DMS 273 treated with DMSO at 0.1 percent for 48 hours (cell line): ENCODE measurements at regions not wholly inside any gene's neighbourhood (a gene's known extent, or its start where the extent isn't known, plus 50 kb on each side); places are given as distances from the start of the nearest gene placed in this dataset.
"Not testable (repeated sequence)": the region's sequence is repeated elsewhere in the genome, so short reads cannot be mapped to it uniquely, and the experiment has no call there.

Source experiments
- DNase-seq: peaks from one replicate; lab custom pipeline; 2025; lab: John Stamatoyannopoulos, UW

DNA sequence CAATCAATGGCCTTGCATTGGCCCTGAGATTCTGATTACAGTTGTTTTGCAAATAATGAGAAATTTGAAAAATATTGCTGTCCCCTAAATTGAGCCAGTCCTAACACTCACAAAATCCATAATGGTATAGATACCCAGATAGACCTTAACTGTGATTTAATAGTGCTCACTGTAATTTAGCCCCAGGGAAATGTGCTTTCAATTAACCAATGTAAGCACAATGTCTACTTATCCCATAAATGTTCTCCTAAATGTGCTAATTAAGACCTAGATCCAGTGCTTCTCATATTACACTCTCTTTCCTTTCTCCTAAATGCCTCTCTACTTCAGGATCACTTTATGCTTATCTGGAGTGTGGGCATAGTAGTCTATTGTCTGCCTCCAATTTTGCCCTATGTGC, 417.8 kb upstream of the CCL2 start:
- no peak for DNase-seq

DNA sequence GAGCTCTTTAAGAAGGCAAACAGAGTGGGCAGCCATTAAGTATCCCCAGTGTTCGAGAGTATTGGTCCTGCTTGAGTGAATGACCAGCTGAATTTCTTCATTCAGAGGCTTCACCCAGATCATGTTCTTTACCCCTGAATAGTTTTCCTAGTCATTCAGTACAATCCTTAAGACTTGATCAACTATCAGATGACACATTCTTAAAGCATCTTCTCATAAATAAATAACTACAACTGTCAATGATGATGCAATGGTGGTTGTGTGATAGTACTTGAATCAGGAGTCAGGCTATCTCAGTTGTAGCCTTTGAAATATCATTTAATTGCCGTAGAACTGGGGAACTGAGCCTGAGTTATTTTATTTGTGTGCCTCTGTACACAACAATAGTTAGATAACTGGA, 416.8 kb upstream of the CCL2 start:
- DNase-seq = no peak

DNA sequence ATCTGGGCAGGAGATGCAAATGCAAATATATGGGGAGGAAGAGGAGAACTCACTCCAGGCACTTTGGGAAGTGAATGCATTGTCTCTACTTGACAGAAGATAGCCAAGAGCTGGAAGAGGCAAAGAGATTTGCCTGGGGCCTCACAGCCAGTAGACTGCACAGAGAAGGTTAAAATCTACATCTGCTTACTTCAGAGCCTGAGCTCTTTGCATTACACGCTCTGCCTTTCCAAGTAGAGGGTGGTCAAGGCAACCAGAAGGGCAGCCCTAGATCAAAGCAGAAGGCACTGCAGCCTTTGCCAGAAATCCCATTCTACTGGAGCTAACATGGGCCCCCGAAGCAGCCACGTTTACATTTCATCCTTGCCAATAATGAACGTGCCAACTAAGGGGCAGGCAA, 407.2 kb upstream of the CCL2 start:
- no peak for DNase-seq

DNA sequence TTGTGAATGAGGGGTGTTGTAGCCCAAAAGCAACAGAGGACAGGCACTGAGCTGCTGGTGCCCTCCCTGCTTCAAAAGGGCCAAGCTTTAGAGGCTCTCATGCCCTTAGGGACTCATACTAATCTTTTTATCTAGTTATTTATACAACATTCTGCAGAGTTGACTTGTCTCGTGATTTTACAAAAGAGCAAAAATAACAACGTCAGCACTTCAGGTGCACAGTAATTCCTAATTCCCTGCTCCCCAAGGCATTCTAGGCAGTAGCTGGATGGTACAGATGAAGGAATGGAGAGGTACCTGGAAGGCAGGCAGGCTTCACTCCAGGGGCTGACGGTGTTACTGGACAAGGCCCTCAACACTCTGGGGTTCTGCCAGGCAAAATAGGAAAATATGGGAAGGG, 406.7 kb upstream of the CCL2 start:
- no peak for DNase-seq

DNA sequence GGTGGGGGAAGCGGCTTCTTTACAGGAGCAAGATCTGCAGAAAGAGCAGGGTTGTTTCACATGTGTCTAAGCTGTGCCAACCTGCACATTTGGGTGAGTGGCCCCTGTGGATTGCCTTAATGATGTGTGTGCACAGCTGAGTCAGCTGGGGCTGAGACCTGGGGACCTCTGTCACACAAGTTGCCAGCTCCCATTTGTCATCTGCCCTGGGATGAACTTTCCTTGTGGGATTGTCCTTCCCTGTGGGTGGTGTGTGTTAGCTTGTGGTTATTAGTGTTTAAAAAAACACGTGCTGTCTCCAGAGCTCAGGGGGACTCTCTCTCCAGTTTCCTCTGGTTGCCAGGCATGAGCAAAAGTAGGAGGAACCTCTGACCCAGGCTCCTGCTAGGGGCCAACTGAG, 400.5 kb upstream of the CCL2 start:
- DNase-seq = no peak

DNA sequence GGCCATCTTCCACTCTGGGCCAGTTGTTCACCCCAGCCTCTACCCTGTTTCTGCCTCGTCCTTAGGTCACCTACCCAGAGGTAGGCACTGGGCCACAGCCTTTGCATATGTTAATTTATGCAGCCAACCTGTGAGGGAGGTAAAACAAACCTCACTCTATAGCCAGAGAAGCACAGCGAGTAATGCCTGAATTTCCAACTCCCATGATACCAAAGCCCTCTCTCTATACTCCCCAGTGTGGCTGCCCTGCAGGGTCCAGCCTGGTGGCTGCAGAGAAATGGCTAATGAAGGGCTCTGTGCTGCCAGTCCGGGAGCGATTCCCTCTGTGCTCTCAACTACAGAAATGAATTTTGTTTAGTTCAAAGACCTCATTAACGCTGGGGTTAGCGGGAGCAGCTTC, 397.0 kb upstream of the CCL2 start:
- DNase-seq = no peak

DNA sequence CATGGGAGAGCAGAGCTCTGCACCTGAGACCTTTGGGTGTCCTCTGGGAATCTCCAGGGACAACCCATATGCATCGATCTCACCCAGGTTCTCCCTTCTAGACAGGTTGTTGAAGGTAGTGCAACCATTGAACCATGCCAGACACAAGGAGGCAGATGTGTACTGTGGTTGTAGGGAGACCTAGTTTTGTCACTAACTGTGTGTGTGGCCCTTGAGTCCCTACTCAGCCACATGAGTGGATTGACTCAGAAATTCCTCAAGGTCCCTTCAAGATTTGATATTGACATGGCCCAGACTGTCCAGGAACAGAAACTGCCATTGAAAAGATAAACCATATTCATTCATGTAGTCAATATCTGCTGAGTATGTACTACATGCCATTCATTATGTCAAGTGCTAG, 396.4 kb upstream of the CCL2 start:
- DNase-seq = no peak

DNA sequence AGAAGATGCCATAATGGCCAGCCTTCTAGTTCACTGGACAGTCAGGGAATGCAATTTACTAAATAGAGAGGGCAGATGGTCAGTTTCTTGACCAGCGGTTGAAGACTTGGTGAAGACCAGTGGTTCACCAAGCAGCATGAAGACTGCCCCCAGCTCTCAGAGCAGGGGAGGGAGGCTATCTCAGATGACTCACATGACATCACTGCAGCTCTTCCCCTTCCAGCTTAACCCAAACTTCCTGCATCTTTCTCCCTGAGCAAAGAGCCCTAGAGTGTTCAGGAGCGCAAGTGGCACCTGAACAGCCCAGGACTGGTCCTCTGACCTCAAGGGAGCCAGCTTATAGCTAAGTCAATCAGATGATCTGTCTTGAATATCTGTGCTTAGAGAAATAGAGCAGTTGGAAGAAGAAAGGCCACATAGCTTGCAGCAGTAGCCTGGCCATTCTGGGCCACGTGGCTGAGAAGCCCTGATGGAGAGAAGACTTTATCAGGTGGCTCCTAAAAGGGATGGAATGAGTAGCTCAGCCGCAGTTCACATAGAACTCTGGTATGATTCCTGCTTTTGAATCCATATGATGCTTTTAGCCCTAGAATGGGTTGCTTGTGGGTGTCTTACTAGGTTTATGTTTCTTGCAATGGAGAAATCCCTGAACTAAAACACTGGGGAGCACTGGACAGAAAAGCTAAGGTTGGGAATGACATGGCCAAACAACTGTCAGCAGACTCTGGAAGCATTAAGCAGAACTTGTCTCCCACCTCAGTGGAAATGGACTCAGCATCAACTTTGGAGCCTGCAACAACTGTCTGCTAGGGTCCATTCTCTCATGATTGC, 392.1 kb upstream of the CCL2 start:
- DNase-seq = no peak

DNA sequence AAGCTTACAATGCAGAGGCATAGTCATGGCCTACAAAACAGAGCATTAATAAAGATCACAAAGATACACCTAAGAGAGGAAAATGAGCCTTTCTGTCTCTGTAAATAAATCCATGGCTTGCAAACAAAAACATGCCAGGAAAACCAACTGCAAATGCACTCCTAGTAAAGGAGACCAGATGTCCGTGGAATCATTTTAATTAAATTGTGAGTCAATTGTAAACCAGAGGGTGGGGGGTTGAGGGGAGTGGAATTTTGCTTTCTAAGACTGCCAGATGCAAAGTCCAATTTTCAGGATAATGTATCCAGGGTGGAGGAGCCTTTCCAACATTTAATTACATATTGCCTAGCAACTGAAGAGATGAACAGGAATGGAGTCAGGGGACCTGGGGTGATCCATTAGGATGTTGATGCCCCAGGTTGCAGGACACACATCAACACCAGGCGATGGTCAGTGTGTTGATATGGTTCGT, 390.3 kb upstream of the CCL2 start:
- no peak for DNase-seq

DNA sequence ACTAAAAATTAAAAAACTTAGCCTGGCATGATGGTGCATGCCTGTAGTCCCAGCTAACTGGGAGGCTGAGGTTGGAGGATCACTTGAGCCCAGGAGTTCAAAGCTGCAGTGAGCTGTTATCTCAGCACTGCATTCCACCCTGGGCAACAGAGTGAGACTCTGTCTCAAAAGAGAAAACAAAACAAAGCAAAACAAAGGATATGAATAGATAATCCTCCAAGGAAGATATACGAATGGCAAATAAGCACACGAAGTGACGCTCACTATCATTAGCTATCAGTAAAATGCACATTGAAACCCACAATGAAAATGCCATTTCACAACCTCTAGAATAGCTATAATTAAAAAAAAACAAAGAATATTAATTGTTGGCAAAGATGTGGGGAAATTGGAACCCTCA, 386.2 kb upstream of the CCL2 start:
- no peak for DNase-seq

DNA sequence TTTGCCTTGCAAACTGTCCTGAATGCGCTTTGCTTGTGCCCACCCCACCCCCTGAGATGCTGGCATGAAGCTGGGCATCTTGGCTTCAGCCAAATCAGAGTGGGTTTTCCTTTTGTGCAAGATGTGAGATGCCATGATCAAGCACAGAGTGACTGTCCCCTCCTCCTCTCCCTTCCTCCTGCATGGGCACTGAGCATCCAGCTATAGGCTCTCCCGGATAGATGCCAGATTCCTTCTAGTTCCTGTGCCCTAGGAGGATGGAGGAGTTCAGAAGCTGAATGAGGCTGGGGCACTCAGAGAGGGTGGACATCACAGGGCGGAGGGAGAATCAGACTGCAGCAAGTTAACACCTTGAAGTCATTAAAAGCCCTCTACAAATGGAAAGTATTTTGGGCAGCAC, 384.1 kb upstream of the CCL2 start:
- no peak for DNase-seq

DNA sequence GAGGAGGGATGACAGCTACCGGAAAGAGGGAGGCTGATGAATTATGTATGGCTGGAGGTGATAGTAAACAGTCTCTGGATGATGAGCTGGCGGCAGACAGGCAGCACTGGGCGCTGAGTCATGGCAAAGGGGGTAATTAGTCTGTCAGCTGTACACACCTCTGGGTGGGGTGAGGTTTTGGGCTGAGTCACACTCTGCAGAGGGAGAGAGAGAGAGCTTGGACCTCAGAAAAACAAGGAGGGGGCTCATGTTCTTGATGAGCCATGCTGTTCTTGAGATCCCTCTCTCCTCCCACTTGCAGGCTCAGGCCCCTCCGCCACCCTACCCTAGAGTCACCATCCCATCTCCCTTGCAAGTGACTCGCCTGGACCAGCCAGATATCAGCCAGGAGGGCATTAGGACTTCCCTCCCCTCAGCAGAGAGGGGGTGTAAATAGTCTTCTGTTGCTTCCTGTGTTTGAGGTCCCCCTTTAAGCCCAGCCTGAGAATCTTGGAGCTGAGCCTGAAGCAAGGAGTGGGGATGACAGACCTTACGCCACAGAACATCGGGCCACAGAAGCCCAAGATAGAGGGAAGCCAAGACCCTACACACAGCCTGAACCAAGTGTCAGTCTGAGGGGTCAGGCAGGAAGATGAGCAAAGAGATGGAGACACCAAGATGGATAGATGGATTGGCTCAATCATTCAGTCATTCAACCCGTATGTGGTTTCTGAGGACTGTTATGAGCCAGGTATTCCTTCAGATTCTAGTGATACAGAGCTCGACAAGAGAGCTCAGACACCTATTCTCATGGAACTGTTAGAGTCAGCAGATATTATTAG, 383.2 kb upstream of the CCL2 start:
- no peak for DNase-seq

DNA sequence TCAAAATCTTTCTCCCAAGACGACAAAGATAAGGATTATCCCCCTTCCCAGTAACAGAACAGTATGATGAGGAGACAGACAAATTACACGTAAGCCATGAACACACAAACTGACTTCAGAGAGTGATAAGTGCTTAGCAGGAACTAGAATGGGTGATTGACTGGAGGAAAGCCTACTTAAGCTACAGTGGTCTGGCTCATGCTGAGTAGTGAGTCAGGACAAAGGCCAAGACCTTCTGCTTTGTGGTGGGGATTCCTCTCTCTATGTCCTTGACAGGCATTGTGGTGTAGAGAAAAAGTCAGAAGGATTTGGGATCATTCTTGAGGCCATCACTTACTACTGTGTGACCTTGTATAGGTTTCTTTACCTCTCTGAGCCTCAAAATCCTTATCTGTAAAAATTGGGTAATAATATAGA, 381.9 kb upstream of the CCL2 start:
- DNase-seq = no peak

DNA sequence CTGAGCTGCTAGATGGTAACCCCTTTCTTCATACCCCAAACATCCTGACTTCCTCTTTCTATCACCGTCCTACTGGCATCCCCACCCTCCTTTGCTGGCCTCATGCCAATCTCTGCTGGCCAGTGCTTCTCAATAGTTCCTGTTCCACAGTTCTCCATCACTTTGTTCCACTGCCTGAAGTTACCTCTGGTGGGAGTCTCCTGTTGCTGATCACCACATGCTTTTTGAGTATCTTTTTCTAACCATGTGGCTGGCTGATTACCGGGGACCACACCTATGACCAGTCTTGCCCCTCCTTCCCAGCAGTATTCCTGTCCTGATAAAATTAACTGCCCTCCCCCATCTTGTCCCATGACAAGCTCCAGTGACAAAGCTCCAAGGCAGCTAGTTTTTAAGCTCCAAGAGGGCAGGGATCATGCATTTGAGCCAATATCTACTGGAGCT, 380.4 kb upstream of the CCL2 start:
- no peak for DNase-seq

DNA sequence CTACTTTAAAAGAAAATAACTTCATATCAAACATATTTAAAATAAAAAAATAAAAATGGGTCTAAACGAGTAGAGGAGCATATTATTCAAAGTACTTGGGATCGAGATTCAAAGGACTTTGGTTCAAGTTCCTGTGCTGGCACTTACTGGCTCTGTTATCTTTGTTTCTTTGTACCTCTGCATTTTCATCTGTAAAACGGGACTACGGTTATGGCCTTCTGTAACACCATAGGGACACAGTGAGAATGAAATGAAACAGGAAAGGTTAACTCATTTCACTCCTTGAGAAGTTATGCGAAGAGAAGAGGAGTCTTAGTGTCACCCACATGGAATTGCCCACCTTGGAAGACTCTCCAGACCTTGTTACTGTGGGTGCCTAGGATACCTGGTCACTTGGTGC, 379.1 kb upstream of the CCL2 start:
- no peak for DNase-seq

DNA sequence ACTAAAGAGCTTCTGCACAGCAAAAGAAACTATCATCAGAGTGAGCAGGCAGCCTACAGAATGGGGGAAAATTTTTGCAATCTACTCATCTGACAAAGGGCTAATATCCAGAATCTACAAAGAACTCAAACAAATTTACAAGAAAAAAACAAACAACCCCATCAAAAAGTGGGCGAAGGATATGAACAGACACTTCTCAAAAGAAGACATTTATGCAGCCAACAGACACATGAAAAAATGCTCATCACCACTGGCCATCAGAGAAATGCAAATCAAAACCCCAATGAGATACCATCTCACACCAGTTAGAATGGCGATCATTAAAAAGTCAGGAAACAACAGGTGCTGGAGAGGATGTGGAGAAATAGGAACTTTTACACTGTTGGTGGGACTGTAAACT, 372.8 kb upstream of the CCL2 start:
- not testable (repeated sequence) for DNase-seq

DNA sequence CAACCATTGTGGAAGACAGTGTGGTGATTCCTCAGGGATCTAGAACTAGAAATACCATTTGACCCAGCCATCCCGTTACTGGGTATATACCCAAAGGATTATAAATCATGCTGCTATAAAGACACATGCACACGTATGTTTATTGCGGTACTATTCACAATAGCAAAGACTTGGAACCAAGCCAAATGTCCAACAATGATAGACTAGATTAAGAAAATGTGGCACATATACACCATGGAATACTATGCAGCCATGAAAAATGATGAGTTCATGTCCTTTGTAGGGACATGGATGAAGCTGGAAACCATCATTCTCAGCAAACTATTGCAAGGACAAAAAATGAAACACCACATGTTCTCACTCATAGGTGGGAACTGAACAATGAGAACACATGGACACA, 372.4 kb upstream of the CCL2 start:
- DNase-seq = not testable (repeated sequence)

DNA sequence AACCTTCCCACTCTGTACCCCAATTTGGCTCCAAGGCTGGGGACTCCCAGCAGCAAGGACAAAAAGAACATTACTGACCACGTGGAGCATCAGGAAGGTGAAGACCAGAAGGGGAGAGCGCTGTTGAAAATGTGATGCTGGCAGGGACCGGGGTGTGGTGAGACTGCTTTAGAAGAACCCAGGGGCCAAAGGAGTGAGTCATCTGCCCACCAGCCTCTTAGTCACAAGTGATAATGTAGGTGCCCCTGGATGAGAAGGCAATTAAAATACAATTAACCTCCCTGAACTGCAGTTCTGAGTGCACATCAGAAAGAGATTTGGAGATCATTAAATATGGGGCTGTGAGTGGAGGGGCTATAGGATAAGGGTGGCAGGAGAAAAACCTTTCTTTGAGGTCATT, 366.6 kb upstream of the CCL2 start:
- no peak for DNase-seq

DNA sequence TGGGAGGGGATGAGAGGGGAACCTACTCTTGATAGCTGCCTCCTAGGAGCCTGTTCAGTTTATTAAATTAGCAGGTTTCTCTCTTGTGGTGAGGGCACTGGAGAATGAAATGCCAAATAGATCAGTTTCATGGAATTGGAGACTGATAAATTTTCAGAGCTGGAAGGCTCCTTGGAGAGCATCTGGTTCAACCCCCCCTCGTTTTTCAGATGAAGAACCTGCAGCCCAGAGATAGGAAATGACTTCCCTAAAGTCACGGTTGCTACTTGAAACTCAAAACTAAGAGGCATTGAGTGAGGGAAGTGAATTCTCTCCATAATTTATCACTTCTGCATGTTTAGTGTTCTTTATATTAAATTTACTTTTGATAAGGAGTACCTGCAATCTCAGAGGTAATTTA, 366.0 kb upstream of the CCL2 start:
- no peak for DNase-seq

DNA sequence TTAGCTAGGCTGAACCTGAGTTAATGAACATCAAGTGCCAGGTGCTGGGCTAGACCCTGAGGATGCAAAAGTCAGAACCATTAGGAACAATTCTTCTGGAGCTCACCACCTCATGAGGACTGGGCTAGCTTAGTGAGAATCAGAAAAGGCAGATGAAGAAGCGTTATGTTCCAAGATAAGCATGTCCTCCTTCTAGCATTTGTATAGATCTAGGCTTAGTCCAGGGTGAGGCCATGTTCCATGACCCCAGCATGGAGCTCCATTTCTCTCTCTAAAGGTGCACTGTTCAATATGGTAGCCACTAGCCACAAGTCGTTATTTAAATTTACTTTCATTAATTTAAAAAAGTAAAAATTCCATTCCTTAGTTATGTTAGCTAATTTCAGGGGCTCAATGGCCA, 365.3 kb upstream of the CCL2 start:
- no peak for DNase-seq

DNA sequence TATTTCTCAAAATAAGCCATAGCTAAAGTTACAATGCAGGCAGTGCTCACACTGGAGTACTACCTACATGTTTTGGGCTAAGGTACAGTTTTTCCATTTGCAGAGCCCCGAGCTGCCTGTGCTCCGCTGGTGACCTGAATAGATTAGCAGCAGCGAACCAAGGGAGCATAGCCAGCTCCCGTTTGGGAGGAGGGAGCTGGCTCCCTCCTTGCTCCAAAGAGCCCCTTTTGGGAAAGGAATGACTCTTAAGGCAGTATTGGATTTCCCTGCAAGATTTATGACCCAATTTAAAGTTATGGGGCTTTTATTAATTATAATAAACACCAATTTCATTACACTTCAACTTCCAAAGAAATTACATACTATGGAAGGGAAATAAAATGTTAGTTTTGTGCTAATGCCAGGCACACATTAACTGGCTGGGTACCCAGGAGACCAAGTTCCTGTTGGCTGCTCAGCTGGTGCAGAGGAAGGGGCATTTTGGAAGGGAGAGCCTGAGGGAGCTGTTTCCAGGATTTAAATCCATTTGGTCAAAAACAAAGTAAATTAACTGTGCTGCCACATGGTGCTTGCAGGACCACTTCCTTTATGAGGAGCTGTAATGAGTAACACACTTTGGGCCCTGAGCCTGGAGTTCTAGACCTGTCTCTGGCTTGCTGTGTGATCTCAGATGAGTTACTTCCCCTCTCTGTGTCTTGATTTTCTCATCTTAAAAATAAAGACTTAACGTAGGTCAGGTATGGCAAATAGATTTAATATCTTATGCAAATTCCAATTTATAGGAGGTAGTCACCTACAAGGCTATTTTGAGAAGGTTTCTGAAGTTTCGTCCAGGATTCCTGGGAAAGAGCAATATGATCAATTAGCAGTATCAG, 362.1 kb upstream of the CCL2 start:
- no peak for DNase-seq

DNA sequence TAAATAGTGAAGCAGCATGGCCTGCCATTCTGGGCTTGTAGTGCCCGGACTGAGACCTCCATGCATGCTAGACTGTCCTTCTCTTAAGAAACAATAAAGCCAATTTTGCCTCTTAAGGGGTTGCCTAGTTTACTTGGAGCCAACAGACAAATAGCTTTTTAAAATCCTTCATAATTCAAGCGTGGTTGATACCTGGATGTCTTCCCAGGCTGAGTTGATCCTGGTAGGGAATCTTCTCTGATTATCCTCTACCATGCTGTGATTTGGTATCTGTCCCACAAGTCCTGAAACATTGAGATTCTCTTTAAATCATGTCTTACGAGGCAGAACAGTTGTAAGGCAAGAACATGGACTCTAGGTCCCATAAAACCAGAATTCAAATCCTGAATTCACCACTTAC, 359.6 kb upstream of the CCL2 start:
- no peak for DNase-seq
